ENCODE measurements at regions not wholly inside any gene's neighbourhood (a gene's known extent, or its start where the extent isn't known, plus 50 kb on each side); places are given as distances from the start of the nearest gene placed in this dataset.
"Not testable (repeated sequence)": the region's sequence is repeated elsewhere in the genome, so short reads cannot be mapped to it uniquely, and the experiment has no call there.

DNA sequence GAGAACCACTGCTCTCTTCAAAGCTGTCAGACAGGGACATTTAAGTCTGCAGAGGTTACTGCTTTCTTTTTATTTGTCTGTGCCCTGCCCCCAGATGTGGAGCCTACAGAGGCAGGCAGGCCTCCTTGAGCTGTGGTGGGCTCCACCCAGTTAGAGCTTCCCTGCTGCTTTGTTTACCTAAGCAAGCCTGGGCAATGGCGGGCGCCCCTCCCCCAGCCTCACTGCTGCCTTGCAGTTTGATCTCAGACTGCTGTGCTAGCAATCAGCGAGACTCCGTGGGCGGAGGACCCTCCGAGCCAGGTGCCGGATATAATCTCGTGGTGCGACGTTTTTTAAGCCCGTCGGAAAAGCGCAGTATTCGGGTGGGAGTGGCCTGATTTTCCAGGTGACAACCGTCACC, 150.8 kb downstream of the FAM170A start:
- TF ChIP-seq, protein P1, sequence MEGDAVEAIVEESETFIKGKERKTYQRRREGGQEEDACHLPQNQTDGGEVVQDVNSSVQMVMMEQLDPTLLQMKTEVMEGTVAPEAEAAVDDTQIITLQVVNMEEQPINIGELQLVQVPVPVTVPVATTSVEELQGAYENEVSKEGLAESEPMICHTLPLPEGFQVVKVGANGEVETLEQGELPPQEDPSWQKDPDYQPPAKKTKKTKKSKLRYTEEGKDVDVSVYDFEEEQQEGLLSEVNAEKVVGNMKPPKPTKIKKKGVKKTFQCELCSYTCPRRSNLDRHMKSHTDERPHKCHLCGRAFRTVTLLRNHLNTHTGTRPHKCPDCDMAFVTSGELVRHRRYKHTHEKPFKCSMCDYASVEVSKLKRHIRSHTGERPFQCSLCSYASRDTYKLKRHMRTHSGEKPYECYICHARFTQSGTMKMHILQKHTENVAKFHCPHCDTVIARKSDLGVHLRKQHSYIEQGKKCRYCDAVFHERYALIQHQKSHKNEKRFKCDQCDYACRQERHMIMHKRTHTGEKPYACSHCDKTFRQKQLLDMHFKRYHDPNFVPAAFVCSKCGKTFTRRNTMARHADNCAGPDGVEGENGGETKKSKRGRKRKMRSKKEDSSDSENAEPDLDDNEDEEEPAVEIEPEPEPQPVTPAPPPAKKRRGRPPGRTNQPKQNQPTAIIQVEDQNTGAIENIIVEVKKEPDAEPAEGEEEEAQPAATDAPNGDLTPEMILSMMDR (conservative IDR thresholded peaks at IDR 0.05), result not testable (repeated sequence)
- not testable (repeated sequence) for TF ChIP-seq ZFX (IDR thresholded peaks at IDR 0.05)

Measured in C4-2B (cell line).